NCI-H2171 treated with DMSO at 0.1 percent for 48 hours (cell line): ENCODE measurements at regions not wholly inside any gene's neighbourhood (a gene's known extent, or its start where the extent isn't known, plus 50 kb on each side); places are given as distances from the start of the nearest gene placed in this dataset.

ENCODE experiments used
- DNase-seq: peaks from one replicate; lab custom pipeline; 2025; lab: John Stamatoyannopoulos, UW

- DNase-seq, result no peak
Observed at GRCh38 chr13:109368230-109368629, 418.2 kb downstream of the IRS2 start.

GRCh38 chr13:109366525-109366924 is 419.9 kb downstream of the IRS2 start:
- DNase-seq, result no peak

- DNase-seq, result no peak
Observed at GRCh38 chr13:109363431-109363830, 423.0 kb downstream of the IRS2 start.

- DNase-seq, result no peak
Observed at GRCh38 chr13:109362616-109363015, 423.8 kb downstream of the IRS2 start.

- no peak for DNase-seq
Observed at GRCh38 chr13:109361562-109362289, 424.7 kb downstream of the IRS2 start.

- DNase-seq, result no peak
Observed at GRCh38 chr13:109357751-109358471, 428.5 kb downstream of the IRS2 start.

- no peak for DNase-seq
Observed at GRCh38 chr13:109355875-109356434, 430.4 kb downstream of the IRS2 start.

GRCh38 chr13:109355166-109355565 is 431.2 kb downstream of the IRS2 start:
- no peak for DNase-seq

GRCh38 chr13:109351236-109351635 is 435.1 kb downstream of the IRS2 start:
- DNase-seq, result no peak

GRCh38 chr13:109348519-109349258 is 437.7 kb downstream of the IRS2 start:
- DNase-seq, result no peak

GRCh38 chr13:109346060-109346459 is 440.3 kb downstream of the IRS2 start:
- DNase-seq, result no peak

GRCh38 chr13:109345433-109345941 is 440.9 kb downstream of the IRS2 start:
- DNase-seq, result no peak

- no peak for DNase-seq
Observed at GRCh38 chr13:109344552-109345157, 441.7 kb downstream of the IRS2 start.

GRCh38 chr13:109336730-109337129 is 449.7 kb downstream of the IRS2 start:
- no peak for DNase-seq

- peak; percentile 11 for DNase-seq
Observed at GRCh38 chr13:109333893-109334651, 452.3 kb downstream of the IRS2 start.

GRCh38 chr13:109332506-109333499 is 453.6 kb downstream of the IRS2 start:
- no peak for DNase-seq

GRCh38 chr13:109331898-109332297 is 454.5 kb downstream of the IRS2 start:
- peak; percentile 75 for DNase-seq

GRCh38 chr13:109331011-109331433 is 455.4 kb downstream of the IRS2 start:
- no peak for DNase-seq

GRCh38 chr13:109330123-109330522 is 456.3 kb downstream of the IRS2 start:
- no peak for DNase-seq

GRCh38 chr13:109329175-109329574 is 457.2 kb downstream of the IRS2 start:
- no peak for DNase-seq
